ENCODE measurements at regions not wholly inside any gene's neighbourhood (a gene's known extent, or its start where the extent isn't known, plus 50 kb on each side); places are given as distances from the start of the nearest gene placed in this dataset.

DNA sequence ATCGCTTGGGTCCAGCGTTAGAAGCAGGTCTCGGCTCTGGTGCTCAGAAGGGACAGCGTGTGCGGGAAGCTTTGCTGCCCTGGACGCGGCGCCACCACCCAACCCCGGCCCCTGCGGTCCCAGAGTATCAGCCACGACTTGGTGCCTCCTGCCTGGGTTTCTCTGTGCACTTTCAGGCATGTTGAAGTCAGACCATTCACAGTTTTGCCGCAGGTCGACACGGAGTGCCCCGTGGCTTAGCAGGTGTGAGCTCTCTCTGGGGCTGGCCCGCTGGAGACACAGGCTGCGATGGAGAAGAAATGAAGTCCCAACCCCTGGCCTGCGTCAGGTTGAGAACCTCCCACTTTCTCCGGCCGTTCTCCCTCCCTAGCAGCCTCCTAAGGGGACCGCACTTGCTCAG is 494.5 kb downstream of the BRD1 start:
- Histone ChIP-seq H3K9me3 (ENCODE audit: control insufficient read depth, insufficient read depth, low read length) (peaks cover 58% of the 10 kb centered on the region), H4K20me1 (ENCODE audit: insufficient read depth, low read length) (no peaks in the 10 kb centered on the region), H3K4me3 (ENCODE audit: insufficient read depth, low read depth, low read length) (no peak overlapping the region), H3K9ac (ENCODE audit: low read depth, low read length) (no peak overlapping the region), H2BK15ac (ENCODE audit: low read depth, low read length) (no peak overlapping the region), H3K23ac (ENCODE audit: low read depth, low read length) (no peak overlapping the region), H3K79me1 (ENCODE audit: low read depth in 1 of 2, low read length in 2 of 2) (no peaks in the 10 kb centered on the region), H2AK9ac (replicated peaks; ENCODE audit: low read depth, low read length, poor library complexity) (no peak overlapping the region), H2AK5ac (ENCODE audit: low read depth, low read length) (no peak overlapping the region), H3K36me3 (ENCODE audit: control insufficient read depth, insufficient read depth, low read length) (no peaks in the 10 kb centered on the region), H3K18ac (ENCODE audit: low read depth, low read length) (no peak overlapping the region), H3K56ac (ENCODE audit: extremely low read depth, insufficient read depth, low read length) (no peak overlapping the region), H2BK20ac (ENCODE audit: low read depth, low read length) (no peak overlapping the region), H3K4me1 (ENCODE audit: control insufficient read depth, insufficient read depth, low read length) (no peaks in the 10 kb centered on the region), H3K9me1 (ENCODE audit: insufficient read depth, low read length) (no peaks in the 10 kb centered on the region), H3K27ac (ENCODE audit: insufficient read depth, low read length) (no peak overlapping the region), H4K8ac (ENCODE audit: low read depth in 2 of 2, low read length in 2 of 2) (no peak overlapping the region), H3K27me3 (ENCODE audit: control insufficient read depth, insufficient read depth, low read length) (no peaks in the 10 kb centered on the region), H3K14ac (replicated peaks; ENCODE audit: low read depth, low read length) (no peak overlapping the region), H3K4ac (ENCODE audit: low read depth, low read length) (no peak overlapping the region), H2BK120ac (ENCODE audit: low read depth, low read length) (no peak overlapping the region), H2BK5ac (ENCODE audit: low read depth, low read length, poor library complexity, severe bottlenecking) (no peak overlapping the region), H4K5ac (ENCODE audit: low read depth, low read length) (no peak overlapping the region), H2AFZ (replicated peaks; ENCODE audit: low read length, poor library complexity) (no peak overlapping the region), H3K4me2 (ENCODE audit: low read depth, low read length) (no peak overlapping the region), H4K91ac (ENCODE audit: insufficient read depth, low read depth, low read length) (no peak overlapping the region)
- in situ Hi-C loops (cut with MboI; ENCODE audit: low sequenced_read_pairs) (no loop called here), dilution Hi-C loops (cut with HindIII; ENCODE audit: low sequenced_read_pairs, unreplicated experiment) (no loop called here), intact Hi-C loops (cut with micrococcal nuclease) (no loop called here)
- ATAC-seq (ENCODE audit: low read depth) (no peak), DNase-seq (no peak)
- POLR2A ChIA-PET (ENCODE audit: unreplicated experiment) = no interaction called here
- TF ChIP-seq, protein P1, sequence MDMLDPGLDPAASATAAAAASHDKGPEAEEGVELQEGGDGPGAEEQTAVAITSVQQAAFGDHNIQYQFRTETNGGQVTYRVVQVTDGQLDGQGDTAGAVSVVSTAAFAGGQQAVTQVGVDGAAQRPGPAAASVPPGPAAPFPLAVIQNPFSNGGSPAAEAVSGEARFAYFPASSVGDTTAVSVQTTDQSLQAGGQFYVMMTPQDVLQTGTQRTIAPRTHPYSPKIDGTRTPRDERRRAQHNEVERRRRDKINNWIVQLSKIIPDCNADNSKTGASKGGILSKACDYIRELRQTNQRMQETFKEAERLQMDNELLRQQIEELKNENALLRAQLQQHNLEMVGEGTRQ (IDR thresholded peaks at IDR 0.05; ENCODE audit: low read depth, low read length) = no peak
- TF ChIP-seq, protein P2, sequence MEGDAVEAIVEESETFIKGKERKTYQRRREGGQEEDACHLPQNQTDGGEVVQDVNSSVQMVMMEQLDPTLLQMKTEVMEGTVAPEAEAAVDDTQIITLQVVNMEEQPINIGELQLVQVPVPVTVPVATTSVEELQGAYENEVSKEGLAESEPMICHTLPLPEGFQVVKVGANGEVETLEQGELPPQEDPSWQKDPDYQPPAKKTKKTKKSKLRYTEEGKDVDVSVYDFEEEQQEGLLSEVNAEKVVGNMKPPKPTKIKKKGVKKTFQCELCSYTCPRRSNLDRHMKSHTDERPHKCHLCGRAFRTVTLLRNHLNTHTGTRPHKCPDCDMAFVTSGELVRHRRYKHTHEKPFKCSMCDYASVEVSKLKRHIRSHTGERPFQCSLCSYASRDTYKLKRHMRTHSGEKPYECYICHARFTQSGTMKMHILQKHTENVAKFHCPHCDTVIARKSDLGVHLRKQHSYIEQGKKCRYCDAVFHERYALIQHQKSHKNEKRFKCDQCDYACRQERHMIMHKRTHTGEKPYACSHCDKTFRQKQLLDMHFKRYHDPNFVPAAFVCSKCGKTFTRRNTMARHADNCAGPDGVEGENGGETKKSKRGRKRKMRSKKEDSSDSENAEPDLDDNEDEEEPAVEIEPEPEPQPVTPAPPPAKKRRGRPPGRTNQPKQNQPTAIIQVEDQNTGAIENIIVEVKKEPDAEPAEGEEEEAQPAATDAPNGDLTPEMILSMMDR (conservative IDR thresholded peaks at IDR 0.05; ENCODE audit: low read depth, low read length) = no peak
- TF ChIP-seq FOS (IDR thresholded peaks at IDR 0.05; ENCODE audit: low read depth, low read length) (no peak), RAD21 (IDR thresholded peaks at IDR 0.05; ENCODE audit: low read length) (no peak), CEBPB (IDR thresholded peaks at IDR 0.05; ENCODE audit: low read depth, low read length) (no peak), NFE2L2 (IDR thresholded peaks at IDR 0.05; ENCODE audit: low read depth, low read length) (no peak), POLR2A (IDR thresholded peaks at IDR 0.05; ENCODE audit: low read depth, low read length) (no peak)
- 77% methylated on average over 14 of the region's 21 CpGs; no CpG with 5 or more reads in 1 of the 2 experiments for WGBS, 2 experiments (ENCODE audit: extremely low coverage in 2 of 2, insufficient read length in 1 of 2)
- no TSS peak for BruUV-seq (replicated peaks)
- CTCF ChIA-PET = no interaction called here

Measured in IMR-90 (cell line).